MG63 (cell line): ENCODE measurements at regions not wholly inside any gene's neighbourhood (a gene's known extent, or its start where the extent isn't known, plus 50 kb on each side); places are given as distances from the start of the nearest gene placed in this dataset.
A peak's percentile ranks its signal among the peaks of the same experiment; 100 is the strongest.

ENCODE experiments used
- DNase-seq: peaks from one replicate; pipeline ENCODE4 v3.0.0-alpha.2; 2020
- H3K27me3 ChIP-seq: fragments of 250-450 bp; sonication (Bioruptor Pico); 2 replicates; pipeline ENCODE4 v1.5.1; 2020; ENCODE audit warnings: mild to moderate bottlenecking, moderate library complexity
- H3K36me3 ChIP-seq: fragments of 250-450 bp; sonication (Bioruptor Pico); 2 replicates; pipeline ENCODE4 v1.5.1; 2020; ENCODE audit warnings: mild to moderate bottlenecking, moderate library complexity
- H3K4me3 ChIP-seq: fragments of 250-450 bp; sonication (Bioruptor Pico); 2 replicates; pipeline ENCODE4 v1.5.1; 2020; ENCODE audit warnings: mild to moderate bottlenecking, moderate library complexity
- H3K9me3 ChIP-seq: fragments of 250-450 bp; sonication (Bioruptor Pico); 2 replicates; pipeline ENCODE4 v1.5.1; 2020; ENCODE audit warnings: mild to moderate bottlenecking, moderate library complexity

GRCh38 chr2:52968043-52968442, 799.6 kb upstream of the CHAC2 start:
- no peaks in the 10 kb centered on the region for H3K27me3 ChIP-seq
- no peak overlapping the region for H3K4me3 ChIP-seq
- DNase-seq: no peak
- H3K36me3 ChIP-seq: no peaks in the 10 kb centered on the region
- H3K9me3 ChIP-seq: no peaks in the 10 kb centered on the region

DNA sequence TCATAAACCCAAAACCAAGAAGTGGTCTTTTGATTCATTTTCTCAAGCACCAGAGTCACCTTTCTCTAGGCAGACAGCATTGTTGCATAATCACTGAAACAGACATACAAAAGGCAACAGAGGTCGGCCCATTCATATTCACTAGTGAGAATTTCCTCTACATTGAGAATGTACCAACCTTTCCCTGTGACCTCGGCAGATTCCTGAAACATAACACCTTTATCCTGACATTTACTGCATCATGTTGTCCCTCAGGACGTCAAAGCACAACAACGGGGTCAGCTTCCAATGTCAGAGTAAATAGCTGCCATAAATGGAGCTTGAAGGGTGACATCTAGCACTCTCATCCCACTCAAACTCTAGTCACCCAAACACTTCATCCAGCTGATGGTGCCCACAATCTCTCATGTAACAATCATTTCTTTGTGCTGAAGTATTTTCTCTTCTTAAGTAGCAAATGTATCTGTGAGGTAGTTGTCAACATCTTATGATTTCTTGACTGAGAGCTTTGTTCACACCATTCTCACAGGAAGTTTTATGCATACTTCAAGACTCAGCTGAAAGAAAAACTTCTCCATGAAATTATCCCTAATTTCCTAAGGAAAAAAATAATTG, 802.6 kb upstream of the CHAC2 start:
- H3K4me3 ChIP-seq: no peak overlapping the region
- DNase-seq: no peak
- no peaks in the 10 kb centered on the region for H3K36me3 ChIP-seq
- H3K9me3 ChIP-seq: no peaks in the 10 kb centered on the region
- no peaks in the 10 kb centered on the region for H3K27me3 ChIP-seq

- Histone ChIP-seq H3K4me3 (no peak overlapping the region), H3K27me3 (no peaks in the 10 kb centered on the region), H3K36me3 (no peaks in the 10 kb centered on the region), H3K9me3 (no peaks in the 10 kb centered on the region)
- no peak for DNase-seq
These were observed 806.2 kb upstream of the CHAC2 start for GRCh38 chr2:52961403-52961802.

DNA sequence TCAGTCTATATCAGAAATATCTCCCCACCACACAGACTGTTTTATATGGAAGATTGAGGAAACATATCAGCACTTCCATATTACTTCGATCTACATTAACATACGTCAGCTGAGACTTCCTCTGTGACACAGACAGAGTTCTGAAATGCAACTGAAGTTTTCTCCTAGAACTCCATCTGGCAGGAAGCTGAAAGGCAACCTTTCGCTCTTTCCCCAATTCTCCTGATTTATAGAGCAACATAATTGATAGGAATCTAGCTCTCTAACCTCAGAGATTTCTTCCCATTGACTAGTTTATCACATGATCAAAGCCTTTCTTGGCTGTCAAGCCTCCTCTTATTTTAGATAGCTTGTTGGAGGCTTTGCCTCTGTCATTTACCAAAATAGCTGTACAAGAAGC, 806.7 kb upstream of the CHAC2 start:
- no peaks in the 10 kb centered on the region for H3K9me3 ChIP-seq
- DNase-seq: no peak
- H3K4me3 ChIP-seq: no peak overlapping the region
- no peaks in the 10 kb centered on the region for H3K36me3 ChIP-seq
- H3K27me3 ChIP-seq: no peaks in the 10 kb centered on the region

DNA sequence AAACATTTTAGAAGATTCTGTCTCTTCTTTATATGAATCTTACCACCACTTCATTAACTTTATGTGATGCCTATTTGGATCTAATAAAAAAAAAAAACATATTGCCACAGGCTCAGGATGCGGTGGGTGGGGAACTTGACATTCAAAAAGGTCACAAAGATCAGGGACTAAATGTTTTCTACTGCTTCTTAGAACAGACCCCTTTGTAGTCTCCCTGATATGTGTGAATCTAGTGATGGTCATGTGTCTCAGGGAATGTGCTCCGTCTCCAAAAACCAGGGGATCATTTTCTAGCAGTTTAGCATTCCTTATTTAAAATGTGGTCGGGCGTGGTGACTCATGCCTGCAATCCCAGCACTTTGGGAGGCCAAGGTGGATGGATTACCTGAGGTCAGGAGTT, 807.8 kb upstream of the CHAC2 start:
- H3K36me3 ChIP-seq: no peaks in the 10 kb centered on the region
- no peaks in the 10 kb centered on the region for H3K9me3 ChIP-seq
- no peak overlapping the region for H3K4me3 ChIP-seq
- H3K27me3 ChIP-seq: no peaks in the 10 kb centered on the region
- DNase-seq: no peak

- DNase-seq: no peak
- no peak overlapping the region for H3K4me3 ChIP-seq
- H3K36me3 ChIP-seq: no peaks in the 10 kb centered on the region
- no peaks in the 10 kb centered on the region for H3K27me3 ChIP-seq
- no peaks in the 10 kb centered on the region for H3K9me3 ChIP-seq
These were observed 810.8 kb upstream of the CHAC2 start for GRCh38 chr2:52956766-52957165.

- Histone ChIP-seq H3K4me3 (no peak overlapping the region), H3K9me3 (no peaks in the 10 kb centered on the region), H3K36me3 (no peaks in the 10 kb centered on the region), H3K27me3 (no peaks in the 10 kb centered on the region)
- DNase-seq: no peak
These were observed 811.5 kb upstream of the CHAC2 start for GRCh38 chr2:52956118-52956517.

DNA sequence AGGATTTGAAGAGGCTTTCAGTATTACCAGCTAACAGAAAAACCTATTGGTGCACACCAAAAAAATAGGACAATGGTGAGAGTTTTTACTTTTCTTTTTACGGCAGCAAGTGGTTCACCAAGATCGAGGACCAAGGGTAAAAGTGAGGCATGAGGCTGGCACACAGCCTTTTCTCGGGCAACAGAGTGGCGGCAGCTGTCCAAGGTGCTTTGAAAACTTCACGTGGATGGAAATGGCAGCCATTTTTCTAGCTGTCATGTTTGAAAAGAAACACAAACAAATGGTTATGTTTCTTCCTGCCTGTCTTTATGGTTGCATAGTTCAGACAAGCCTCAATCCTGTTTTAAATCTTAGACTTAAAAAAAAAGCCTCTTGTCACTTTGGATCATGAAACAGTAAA, 812.5 kb upstream of the CHAC2 start:
- no peaks in the 10 kb centered on the region for H3K36me3 ChIP-seq
- H3K9me3 ChIP-seq: no peaks in the 10 kb centered on the region
- DNase-seq: no peak
- no peaks in the 10 kb centered on the region for H3K27me3 ChIP-seq
- H3K4me3 ChIP-seq: no peak overlapping the region

DNA sequence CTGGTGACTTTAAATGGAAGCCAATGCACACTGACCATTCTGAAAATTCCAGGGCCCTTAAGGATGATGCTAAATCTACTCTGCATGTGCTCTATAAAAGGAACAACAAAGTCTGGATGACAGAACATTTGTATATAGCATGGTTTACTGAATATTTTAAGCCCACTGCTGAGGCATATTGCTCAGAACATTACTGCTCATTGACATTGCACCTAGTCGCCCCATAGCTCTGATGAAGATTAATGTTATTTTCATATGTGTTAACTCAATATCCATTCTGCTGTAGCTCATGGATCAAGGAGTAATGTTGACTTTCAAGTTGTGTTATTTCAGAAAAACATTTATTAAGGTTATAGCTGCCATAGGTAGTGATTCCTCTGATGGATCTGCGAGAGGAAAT, 827.5 kb upstream of the CHAC2 start:
- Histone ChIP-seq H3K27me3 (no peaks in the 10 kb centered on the region), H3K4me3 (no peak overlapping the region), H3K36me3 (no peaks in the 10 kb centered on the region), H3K9me3 (0 out of 2 replicates have a peak, but pooled peaks cover 4% of the 10 kb centered on the region)
- no peak for DNase-seq

DNA sequence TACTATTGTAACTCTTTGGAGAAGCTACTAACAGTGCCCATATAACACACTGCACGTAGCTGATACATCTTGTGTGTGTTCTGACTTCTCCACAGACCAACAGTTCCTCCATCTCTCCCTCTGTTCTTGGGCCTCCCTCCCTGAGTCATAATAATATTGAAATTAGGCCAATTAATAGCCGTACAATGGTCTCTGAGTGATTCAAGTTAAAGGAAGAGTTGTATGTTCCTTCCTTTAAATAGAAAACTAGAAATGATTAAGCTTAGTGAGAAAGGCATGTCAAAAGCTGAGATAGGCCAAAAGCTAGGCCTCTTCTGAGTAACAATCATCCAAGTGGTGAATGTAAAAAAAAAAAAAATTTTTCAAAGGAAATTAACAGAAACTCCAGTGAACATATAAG, 828.4 kb upstream of the CHAC2 start:
- Histone ChIP-seq H3K27me3 (no peaks in the 10 kb centered on the region), H3K9me3 (0 out of 2 replicates have a peak, but pooled peaks cover 4% of the 10 kb centered on the region), H3K4me3 (no peak overlapping the region), H3K36me3 (no peaks in the 10 kb centered on the region)
- DNase-seq: no peak

DNA sequence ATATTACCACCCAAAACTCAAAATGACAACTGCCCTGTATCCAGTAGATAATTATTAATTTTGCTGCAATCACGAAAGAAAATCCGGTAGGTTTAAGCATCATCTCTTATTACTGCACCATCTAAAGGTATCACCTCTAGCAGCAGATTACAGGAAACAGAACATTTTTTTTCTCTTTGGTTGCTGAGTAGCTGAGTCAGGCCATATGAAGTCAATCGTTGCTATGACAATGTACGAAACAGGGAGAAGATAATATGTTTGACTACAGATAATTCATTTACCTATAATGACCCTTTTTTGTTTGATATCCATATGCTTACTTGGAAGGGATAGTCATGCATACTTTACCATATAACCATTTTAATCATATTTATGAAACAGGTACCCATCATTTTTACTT, 831.6 kb upstream of the CHAC2 start:
- DNase-seq: no peak
- H3K9me3 ChIP-seq: 0 out of 2 replicates have a peak, but pooled peaks cover 5% of the 10 kb centered on the region
- H3K36me3 ChIP-seq: no peaks in the 10 kb centered on the region
- no peak overlapping the region for H3K4me3 ChIP-seq
- H3K27me3 ChIP-seq: no peaks in the 10 kb centered on the region

DNA sequence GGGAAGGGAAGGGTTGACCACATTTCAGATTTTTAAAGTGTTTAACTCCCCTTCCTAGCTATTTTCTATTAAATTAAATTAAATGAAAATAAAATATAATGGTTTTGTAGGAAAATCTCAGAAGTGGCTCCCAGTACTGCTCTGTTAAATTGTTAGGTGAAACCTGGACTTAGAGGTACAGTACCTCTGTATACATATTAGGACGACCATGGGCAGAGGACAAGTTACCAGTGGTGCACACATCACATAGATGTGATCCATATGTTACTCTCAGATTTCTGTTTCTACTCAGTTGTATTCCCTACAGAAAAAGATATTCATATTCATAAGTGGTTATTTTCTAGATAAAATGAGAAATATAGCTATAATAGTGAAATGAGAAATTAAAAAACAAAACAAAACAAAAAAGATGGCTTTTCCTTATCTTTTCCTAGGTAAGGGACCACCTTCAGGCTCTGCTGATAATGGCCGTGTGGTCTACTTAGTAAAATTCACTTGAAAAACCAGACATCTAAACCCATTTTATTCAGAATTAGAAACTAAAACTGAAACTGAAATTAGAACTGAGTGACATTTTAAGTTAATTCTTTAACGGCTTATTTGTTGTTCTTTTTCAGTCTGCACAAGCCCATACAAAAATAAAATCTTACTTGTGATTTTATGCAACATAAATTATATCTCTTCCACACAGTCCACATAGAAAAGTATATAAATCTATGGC, 832.5 kb upstream of the CHAC2 start:
- Histone ChIP-seq H3K27me3 (no peaks in the 10 kb centered on the region), H3K9me3 (peaks cover 9% of the 10 kb centered on the region; the same call in 1 of the 2 replicates), H3K36me3 (no peaks in the 10 kb centered on the region), H3K4me3 (no peak overlapping the region)
- DNase-seq: no peak

DNA sequence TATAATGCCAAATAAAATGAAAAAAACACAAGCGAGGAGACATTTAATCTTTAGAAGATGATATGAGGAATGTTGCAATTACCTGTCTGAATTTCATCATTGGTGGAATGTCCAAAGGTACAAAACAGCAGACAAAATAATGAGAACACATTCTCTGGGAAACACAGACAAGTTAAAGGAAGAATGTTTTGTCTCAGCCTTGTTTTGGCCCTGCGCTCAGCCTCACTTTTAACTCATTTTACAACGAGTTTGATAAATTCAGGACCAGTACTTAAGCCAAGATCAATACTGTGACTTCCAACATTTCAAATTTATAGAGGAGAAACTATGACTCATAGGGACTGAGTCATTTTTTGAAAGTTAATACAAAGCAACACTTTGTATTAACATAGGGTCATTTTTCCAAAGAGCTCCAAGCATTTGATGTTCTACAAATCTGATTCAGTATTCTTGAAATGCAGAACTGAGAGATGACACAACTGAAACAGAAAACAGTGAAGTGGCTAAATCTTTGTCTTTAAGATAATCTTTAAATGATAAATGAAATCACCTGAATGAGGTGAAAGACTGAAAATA, 833.2 kb upstream of the CHAC2 start:
- no peak overlapping the region for H3K4me3 ChIP-seq
- H3K36me3 ChIP-seq: no peaks in the 10 kb centered on the region
- no peaks in the 10 kb centered on the region for H3K27me3 ChIP-seq
- peaks cover 11% of the 10 kb centered on the region; the same call in 1 of the 2 replicates for H3K9me3 ChIP-seq
- DNase-seq: peak; percentile 58

DNA sequence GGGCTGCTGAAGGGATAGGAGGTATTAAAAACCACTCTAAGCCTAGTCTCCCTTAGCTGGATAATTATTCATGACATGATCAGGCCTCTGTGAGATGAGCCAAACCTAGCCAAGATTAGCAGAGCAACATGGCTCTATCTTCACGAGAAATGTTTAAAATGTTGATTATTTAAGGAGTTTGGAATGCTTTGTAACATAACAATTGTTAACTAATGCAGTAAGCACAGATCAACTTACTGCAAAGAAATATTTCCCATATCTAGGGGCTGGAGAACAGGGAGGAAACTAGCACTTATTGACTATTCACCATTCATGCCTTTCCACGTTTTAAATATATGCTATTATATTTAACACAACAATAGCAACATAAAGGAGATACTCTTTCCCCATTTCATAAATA, 833.7 kb upstream of the CHAC2 start:
- no peaks in the 10 kb centered on the region for H3K36me3 ChIP-seq
- H3K4me3 ChIP-seq: no peak overlapping the region
- peaks cover 11% of the 10 kb centered on the region; the same call in 1 of the 2 replicates for H3K9me3 ChIP-seq
- no peaks in the 10 kb centered on the region for H3K27me3 ChIP-seq
- peak; percentile 32 for DNase-seq

- Histone ChIP-seq H3K27me3 (no peaks in the 10 kb centered on the region), H3K4me3 (no peak overlapping the region), H3K9me3 (peaks cover 8% of the 10 kb centered on the region; the same call in 1 of the 2 replicates), H3K36me3 (no peaks in the 10 kb centered on the region)
- DNase-seq: no peak
These were observed 835.9 kb upstream of the CHAC2 start for GRCh38 chr2:52931660-52932059.

DNA sequence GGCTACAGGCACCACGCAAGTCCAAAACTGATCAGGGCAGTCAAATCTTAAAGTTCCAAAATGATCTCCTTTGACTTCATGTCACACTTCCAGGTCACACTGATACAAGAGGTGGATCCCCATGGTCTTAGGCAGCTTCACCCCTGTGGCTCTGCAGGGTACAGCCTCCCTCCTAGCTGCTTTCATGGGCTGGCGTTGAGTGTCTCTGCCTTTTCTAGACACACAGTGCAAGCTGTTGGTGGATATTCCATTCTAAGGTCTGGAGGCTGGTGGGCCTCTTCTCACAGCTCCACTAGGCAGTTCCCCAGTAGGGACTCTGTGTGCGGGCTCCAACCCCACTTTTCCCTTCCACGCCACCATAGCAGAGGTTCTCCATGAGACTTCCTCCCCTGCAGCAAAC, 838.2 kb upstream of the CHAC2 start:
- DNase-seq: no peak
- no peak overlapping the region for H3K4me3 ChIP-seq
- no peaks in the 10 kb centered on the region for H3K36me3 ChIP-seq
- H3K9me3 ChIP-seq: peaks cover 8% of the 10 kb centered on the region; the same call in 1 of the 2 replicates
- H3K27me3 ChIP-seq: no peaks in the 10 kb centered on the region

GRCh38 chr2:52919673-52920072, 847.9 kb upstream of the CHAC2 start:
- DNase-seq: no peak
- H3K4me3 ChIP-seq: no peak overlapping the region
- H3K9me3 ChIP-seq: no peaks in the 10 kb centered on the region
- no peaks in the 10 kb centered on the region for H3K27me3 ChIP-seq
- no peaks in the 10 kb centered on the region for H3K36me3 ChIP-seq

- H3K27me3 ChIP-seq: no peaks in the 10 kb centered on the region
- H3K36me3 ChIP-seq: no peaks in the 10 kb centered on the region
- no peak for DNase-seq
- H3K9me3 ChIP-seq: no peaks in the 10 kb centered on the region
- no peak overlapping the region for H3K4me3 ChIP-seq
These were observed 849.1 kb upstream of the CHAC2 start for GRCh38 chr2:52918551-52918950.
